Testis (tissue), 2 donors: ENCODE measurements at regions not wholly inside any gene's neighbourhood (a gene's known extent, or its start where the extent isn't known, plus 50 kb on each side); places are given as distances from the start of the nearest gene placed in this dataset.
"Not testable (repeated sequence)": the region's sequence is repeated elsewhere in the genome, so short reads cannot be mapped to it uniquely, and the experiment has no call there.

Source experiments
- DNase-seq: peaks from one replicate; pipeline ENCODE4 v3.0.0-alpha.2; 2019
- H3K27ac ChIP-seq, 2 donors: fragments of 200-600 bp; sonication (generic); one replicate each; pipeline ENCODE4 v1.5.1; 2019
- H3K27me3 ChIP-seq: fragments of 200-600 bp; sonication (generic); one replicate; pipeline ENCODE4 v1.5.1; 2019
- H3K36me3 ChIP-seq: fragments of 200-600 bp; sonication (generic); one replicate; pipeline ENCODE4 v1.5.1; 2017; ENCODE audit warnings: low read depth; ENCODE audit errors: missing control alignments
- H3K4me1 ChIP-seq: fragments of 200-600 bp; sonication (generic); one replicate; pipeline ENCODE4 v1.5.1; 2019
- H3K4me3 ChIP-seq, 2 donors: fragments of 200-600 bp; sonication (generic); one replicate each; pipeline ENCODE4 v1.5.1; 2017 to 2019
- H3K9me3 ChIP-seq: fragments of 200-600 bp; sonication (generic); one replicate; pipeline ENCODE4 v1.5.1; 2017
- POLR2A ChIP-seq: fragments of 450-650 bp; IDR thresholded peaks from one replicate; pipeline ENCODE4 v1.6.1; 2017; ENCODE audit warnings: antibody characterized with exemption, mild to moderate bottlenecking, moderate library complexity
- WGBS, 2 donors: methylation state at CpG; one replicate each; pipeline ENCODE4 v1.1.5; 2018; 5-methylcytosine and 5-hydroxymethylcytosine counted together
- intact Hi-C: fragments of 100-400 bp; cut with DNase I; formaldehyde crosslinking; loops from one replicate; pipeline ENCODE4 v1.15.1; 2023; ENCODE audit warnings: low total_unique reads
- TF ChIP-seq, protein P1 (sequence below), 3 experiments: fragments of 450-650 bp in 2 of 3; fragments of 200-600 bp in 1 of 3; sonication (generic) in 1 of 3; IDR thresholded peaks; one replicate each; pipeline ENCODE4 v1.5.1; 2016 to 2019; ENCODE audit warnings: antibody characterized with exemption in 3 of 3, mild to moderate bottlenecking in 2 of 3, moderate library complexity in 1 of 3

DNA sequence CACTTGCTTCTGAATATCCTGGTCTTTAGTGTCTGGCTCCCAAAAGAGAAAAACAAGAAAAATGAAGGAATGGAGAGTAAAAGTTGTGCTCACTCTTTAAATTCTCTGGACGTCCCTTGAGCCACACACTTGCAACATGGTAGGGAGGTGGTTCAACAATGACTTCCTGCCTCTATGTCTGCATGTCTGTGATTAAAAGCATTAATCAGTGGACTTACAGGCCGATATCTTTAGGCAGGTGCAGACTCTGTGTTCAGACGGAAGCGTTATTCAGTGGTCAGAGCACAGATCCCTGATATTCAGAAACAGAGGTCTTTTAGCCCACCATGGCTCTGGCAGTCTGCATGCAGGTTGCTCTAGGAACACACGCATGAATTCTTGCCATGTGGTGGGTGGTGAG is 1920.0 kb upstream of the RAG2 start:
- no peaks in the 10 kb centered on the region for H3K4me1 ChIP-seq
- WGBS, 2 donors, result 81 to 89% methylated on average over 5 of the region's 5 CpGs
- H3K27ac ChIP-seq, result no peak overlapping the region
- no peak for DNase-seq
- no peaks in the 10 kb centered on the region for H3K36me3 ChIP-seq
- H3K4me3 ChIP-seq, result no peak overlapping the region
- no peak for TF ChIP-seq POLR2A
- TF ChIP-seq, protein P1, sequence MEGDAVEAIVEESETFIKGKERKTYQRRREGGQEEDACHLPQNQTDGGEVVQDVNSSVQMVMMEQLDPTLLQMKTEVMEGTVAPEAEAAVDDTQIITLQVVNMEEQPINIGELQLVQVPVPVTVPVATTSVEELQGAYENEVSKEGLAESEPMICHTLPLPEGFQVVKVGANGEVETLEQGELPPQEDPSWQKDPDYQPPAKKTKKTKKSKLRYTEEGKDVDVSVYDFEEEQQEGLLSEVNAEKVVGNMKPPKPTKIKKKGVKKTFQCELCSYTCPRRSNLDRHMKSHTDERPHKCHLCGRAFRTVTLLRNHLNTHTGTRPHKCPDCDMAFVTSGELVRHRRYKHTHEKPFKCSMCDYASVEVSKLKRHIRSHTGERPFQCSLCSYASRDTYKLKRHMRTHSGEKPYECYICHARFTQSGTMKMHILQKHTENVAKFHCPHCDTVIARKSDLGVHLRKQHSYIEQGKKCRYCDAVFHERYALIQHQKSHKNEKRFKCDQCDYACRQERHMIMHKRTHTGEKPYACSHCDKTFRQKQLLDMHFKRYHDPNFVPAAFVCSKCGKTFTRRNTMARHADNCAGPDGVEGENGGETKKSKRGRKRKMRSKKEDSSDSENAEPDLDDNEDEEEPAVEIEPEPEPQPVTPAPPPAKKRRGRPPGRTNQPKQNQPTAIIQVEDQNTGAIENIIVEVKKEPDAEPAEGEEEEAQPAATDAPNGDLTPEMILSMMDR (IDR thresholded peaks at IDR 0.05), result no peak
- intact Hi-C loops, result no loop called here
- H3K27me3 ChIP-seq, result no peaks in the 10 kb centered on the region
- H3K9me3 ChIP-seq, result no peaks in the 10 kb centered on the region

DNA sequence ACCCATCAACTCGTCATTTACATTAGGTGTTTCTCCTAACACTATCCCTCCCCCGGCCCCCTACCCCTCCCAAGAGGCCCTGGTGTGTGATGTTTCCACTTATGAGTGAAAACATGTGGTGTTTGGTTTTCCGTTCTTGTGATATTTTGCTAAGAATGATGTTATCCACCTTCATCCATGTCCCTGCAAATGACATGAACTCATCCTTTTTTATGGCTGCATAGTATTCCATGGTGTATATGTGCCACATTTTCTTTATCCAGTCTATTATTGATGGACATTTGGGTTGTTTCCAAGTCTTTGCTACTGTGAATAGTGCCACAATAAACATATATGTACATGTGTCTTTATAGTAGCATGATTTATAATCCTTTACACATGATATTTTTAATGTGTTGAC is 1914.8 kb upstream of the RAG2 start:
- H3K27me3 ChIP-seq, intact Hi-C loops, H3K4me3 ChIP-seq, H3K4me1 ChIP-seq, H3K36me3 ChIP-seq, H3K27ac ChIP-seq, DNase-seq, H3K9me3 ChIP-seq: not testable (repeated sequence)
- 80 to 85% methylated on average over 3 of the region's 3 CpGs for WGBS, 2 donors

DNA sequence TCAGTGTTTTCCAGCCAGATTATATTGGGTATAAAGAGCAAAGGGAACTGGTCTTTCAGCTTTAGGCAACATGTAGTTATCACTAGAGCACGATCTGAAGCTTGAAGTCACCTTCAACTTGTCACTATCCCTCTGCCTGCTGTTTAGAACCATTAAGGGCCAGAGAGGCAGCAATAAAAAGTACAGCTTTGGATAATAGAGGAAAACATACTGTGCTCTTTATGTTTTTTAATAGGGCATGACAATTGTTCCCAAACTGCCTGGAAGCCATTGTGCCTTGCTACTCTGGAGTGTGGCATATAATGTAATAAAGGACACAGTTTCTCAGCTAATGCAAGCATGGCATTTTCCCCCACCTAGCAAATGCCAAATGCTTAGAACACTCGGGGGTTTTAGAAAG is 1912.0 kb upstream of the RAG2 start:
- Histone ChIP-seq H3K4me3 (no peak overlapping the region), H3K9me3 (no peaks in the 10 kb centered on the region), H3K27me3 (no peaks in the 10 kb centered on the region), H3K4me1 (no peaks in the 10 kb centered on the region), H3K27ac (no peak overlapping the region), H3K36me3 (no peaks in the 10 kb centered on the region)
- whole genome bisulfite sequencing, 2 donors, result 70 to 71% methylated on average over 2 of the region's 2 CpGs
- no peak for TF ChIP-seq POLR2A
- TF ChIP-seq, protein P1 (IDR thresholded peaks at IDR 0.05), result no peak
- intact Hi-C loops, result no loop called here
- DNase-seq, result no peak

DNA sequence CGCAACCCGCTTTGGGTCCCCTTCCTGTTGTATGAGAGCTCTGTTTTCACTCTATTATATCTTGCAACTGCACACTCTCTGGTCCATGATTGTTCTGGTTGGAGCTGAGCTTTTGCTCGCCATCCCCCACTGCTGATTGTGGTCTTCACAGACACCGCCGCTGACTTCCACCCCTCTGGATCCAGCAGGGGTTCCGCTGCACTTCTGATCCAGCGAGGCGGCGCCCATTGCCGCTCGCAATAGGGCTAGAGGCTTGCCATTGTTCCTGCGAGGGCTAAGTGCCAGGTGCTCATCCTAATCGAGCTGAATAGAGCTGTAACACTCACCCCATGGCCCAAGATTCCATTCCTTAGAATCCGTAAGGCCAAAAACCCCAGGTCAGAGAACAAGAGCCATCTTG is 1905.8 kb upstream of the RAG2 start:
- Histone ChIP-seq H3K36me3 (no peaks in the 10 kb centered on the region), H3K9me3 (no peaks in the 10 kb centered on the region), H3K4me3 (no peak overlapping the region), H3K27ac (no peak overlapping the region), H3K27me3 (no peaks in the 10 kb centered on the region), H3K4me1 (no peaks in the 10 kb centered on the region)
- TF ChIP-seq, protein P1 (IDR thresholded peaks at IDR 0.05), result no peak
- no peak for TF ChIP-seq POLR2A
- intact Hi-C loops, result no loop called here
- WGBS, 2 donors, result 56 to 90% methylated on average over 10 to 14 of the region's 14 CpGs
- no peak for DNase-seq

DNA sequence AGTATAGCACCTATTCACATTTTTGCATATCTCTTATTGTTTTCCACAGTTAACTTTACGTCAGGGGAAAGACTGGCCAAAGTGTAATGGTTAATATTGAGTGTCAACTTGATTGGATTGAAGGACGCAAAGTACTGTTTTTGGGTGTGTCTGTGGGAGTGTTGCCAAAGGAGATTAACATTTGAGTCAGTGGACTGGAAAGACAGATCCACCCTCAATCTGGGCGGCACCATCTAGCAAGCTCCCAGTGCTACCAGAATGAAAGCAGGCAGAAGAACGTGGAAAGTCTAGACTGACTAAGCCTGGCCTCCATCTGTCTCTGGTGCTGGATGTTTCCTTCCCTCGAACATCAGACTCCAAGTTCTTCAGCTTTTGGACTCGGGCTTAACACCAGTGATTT is 1900.7 kb upstream of the RAG2 start:
- TF ChIP-seq, protein P1 (IDR thresholded peaks at IDR 0.05), result no peak
- no peak for TF ChIP-seq POLR2A
- no peak overlapping the region for H3K4me3 ChIP-seq
- H3K9me3 ChIP-seq, result no peaks in the 10 kb centered on the region
- H3K4me1 ChIP-seq, result no peaks in the 10 kb centered on the region
- 75 to 87% methylated on average over 6 of the region's 6 CpGs for WGBS, 2 donors
- intact Hi-C loops, result no loop called here
- no peaks in the 10 kb centered on the region for H3K27me3 ChIP-seq
- DNase-seq, result no peak
- H3K36me3 ChIP-seq, result no peaks in the 10 kb centered on the region
- no peak overlapping the region for H3K27ac ChIP-seq
